ENCODE measurements at regions not wholly inside any gene's neighbourhood (a gene's known extent, or its start where the extent isn't known, plus 50 kb on each side); places are given as distances from the start of the nearest gene placed in this dataset.

GRCh38 chr5:107090506-107090905 lies 580.2 kb downstream of the EFNA5 start:
- TF ChIP-seq CTCF (IDR thresholded peaks at IDR 0.05; ENCODE audit: poor library complexity) (no peak), EZH2phosphoT487 (IDR thresholded peaks at IDR 0.05; ENCODE audit: low read depth, severe bottlenecking, unreplicated experiment) (no peak), EZH2 (IDR thresholded peaks at IDR 0.05; ENCODE audit: borderline replicate concordance) (no peak)
